Hepatocyte (in vitro differentiated cells): ENCODE measurements at regions not wholly inside any gene's neighbourhood (a gene's known extent, or its start where the extent isn't known, plus 50 kb on each side); places are given as distances from the start of the nearest gene placed in this dataset.

Source experiments
- EZH2 ChIP-seq: fragments of 200-600 bp; sonication (generic); IDR thresholded peaks from 2 replicates; pipeline ENCODE4 v1.6.1; 2016; ENCODE audit warnings: antibody characterized with exemption, mild to moderate bottlenecking, borderline replicate concordance
- EZH2phosphoT487 ChIP-seq: fragments of 200-600 bp; sonication (generic); IDR thresholded peaks from one replicate; pipeline ENCODE4 v1.6.1; 2018; ENCODE audit warnings: antibody characterized with exemption, mild to moderate bottlenecking, low read depth, moderate library complexity; ENCODE audit not compliant: unreplicated experiment, severe bottlenecking
- TF ChIP-seq, protein P1 (sequence below): fragments of 200-600 bp; sonication (generic); IDR thresholded peaks from 2 replicates; pipeline ENCODE4 v1.5.1; 2016; ENCODE audit warnings: antibody characterized with exemption, mild to moderate bottlenecking; ENCODE audit not compliant: poor library complexity

DNA sequence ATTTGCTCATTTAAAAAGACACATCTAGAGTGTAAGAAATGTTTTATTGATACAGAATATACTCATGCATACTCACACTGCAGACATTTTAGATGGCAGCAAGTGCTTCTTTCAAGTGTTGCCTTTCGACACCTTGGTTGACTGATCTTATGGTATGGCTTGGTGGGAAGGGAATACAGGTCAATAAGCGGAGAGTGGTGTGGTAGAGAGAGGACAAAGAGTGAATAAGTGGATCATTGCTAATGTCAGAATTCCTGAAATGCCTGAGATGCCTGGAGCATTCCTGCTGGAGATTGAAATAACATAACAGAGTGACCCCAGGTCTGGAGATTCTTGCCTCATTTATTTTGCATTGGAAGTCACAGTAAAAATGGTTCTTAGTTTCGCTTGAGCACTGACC, 76.7 kb downstream of the RND3 start:
- TF ChIP-seq, protein P1, sequence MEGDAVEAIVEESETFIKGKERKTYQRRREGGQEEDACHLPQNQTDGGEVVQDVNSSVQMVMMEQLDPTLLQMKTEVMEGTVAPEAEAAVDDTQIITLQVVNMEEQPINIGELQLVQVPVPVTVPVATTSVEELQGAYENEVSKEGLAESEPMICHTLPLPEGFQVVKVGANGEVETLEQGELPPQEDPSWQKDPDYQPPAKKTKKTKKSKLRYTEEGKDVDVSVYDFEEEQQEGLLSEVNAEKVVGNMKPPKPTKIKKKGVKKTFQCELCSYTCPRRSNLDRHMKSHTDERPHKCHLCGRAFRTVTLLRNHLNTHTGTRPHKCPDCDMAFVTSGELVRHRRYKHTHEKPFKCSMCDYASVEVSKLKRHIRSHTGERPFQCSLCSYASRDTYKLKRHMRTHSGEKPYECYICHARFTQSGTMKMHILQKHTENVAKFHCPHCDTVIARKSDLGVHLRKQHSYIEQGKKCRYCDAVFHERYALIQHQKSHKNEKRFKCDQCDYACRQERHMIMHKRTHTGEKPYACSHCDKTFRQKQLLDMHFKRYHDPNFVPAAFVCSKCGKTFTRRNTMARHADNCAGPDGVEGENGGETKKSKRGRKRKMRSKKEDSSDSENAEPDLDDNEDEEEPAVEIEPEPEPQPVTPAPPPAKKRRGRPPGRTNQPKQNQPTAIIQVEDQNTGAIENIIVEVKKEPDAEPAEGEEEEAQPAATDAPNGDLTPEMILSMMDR, result no peak
- TF ChIP-seq EZH2, result no peak
- TF ChIP-seq EZH2phosphoT487, result no peak
